Hepatocyte (in vitro differentiated cells): ENCODE measurements at regions not wholly inside any gene's neighbourhood (a gene's known extent, or its start where the extent isn't known, plus 50 kb on each side); places are given as distances from the start of the nearest gene placed in this dataset.

Experiments used
- DNase-seq: peaks from one replicate; pipeline ENCODE4 v3.0.0-alpha.2; 2016; ENCODE audit warnings: low spot score
- H2AFZ ChIP-seq: fragments of 200-600 bp; sonication (generic); 2 replicates; pipeline ENCODE4 v1.6.0; 2016; ENCODE audit warnings: antibody characterized with exemption, mild to moderate bottlenecking
- H3K27ac ChIP-seq: fragments of 200-600 bp; sonication (generic); 2 replicates; pipeline ENCODE4 v1.5.1; 2016; ENCODE audit warnings: mild to moderate bottlenecking
- H3K27me3 ChIP-seq: fragments of 200-600 bp; sonication (generic); 2 replicates; pipeline ENCODE4 v1.6.1; 2016
- H3K36me3 ChIP-seq: fragments of 200-600 bp; sonication (generic); replicated peaks from 2 replicates; pipeline ENCODE4 v1.5.1; 2016; ENCODE audit warnings: low read depth; ENCODE audit not compliant: insufficient read depth
- H3K4me1 ChIP-seq: fragments of 200-600 bp; sonication (generic); 2 replicates; pipeline ENCODE4 v1.5.1; 2016; ENCODE audit warnings: mild to moderate bottlenecking, moderate library complexity; ENCODE audit not compliant: insufficient read depth
- H3K4me2 ChIP-seq: fragments of 200-600 bp; sonication (generic); 2 replicates; pipeline ENCODE4 v1.6.0; 2016
- H3K4me3 ChIP-seq: fragments of 200-600 bp; sonication (generic); 2 replicates; pipeline ENCODE4 v1.5.1; 2016; ENCODE audit warnings: mild to moderate bottlenecking
- H3K79me2 ChIP-seq: fragments of 200-600 bp; sonication (generic); 2 replicates; pipeline ENCODE4 v1.6.0; 2017; ENCODE audit warnings: mild to moderate bottlenecking
- H3K9me2 ChIP-seq: fragments of 200-600 bp; sonication (generic); replicated peaks from 2 replicates; pipeline ENCODE4 v1.6.0; 2017; ENCODE audit warnings: mild to moderate bottlenecking; ENCODE audit not compliant: insufficient read depth
- H3K9me3 ChIP-seq: fragments of 200-600 bp; sonication (generic); 2 replicates; pipeline ENCODE4 v1.5.1; 2016; ENCODE audit warnings: low read depth, mild to moderate bottlenecking
- H4K20me1 ChIP-seq: fragments of 200-600 bp; sonication (generic); 2 replicates; pipeline ENCODE4 v1.6.0; 2016; ENCODE audit warnings: mild to moderate bottlenecking; ENCODE audit not compliant: insufficient read depth, poor library complexity, severe bottlenecking
- EZH2 ChIP-seq: fragments of 200-600 bp; sonication (generic); IDR thresholded peaks from 2 replicates; pipeline ENCODE4 v1.6.1; 2016; ENCODE audit warnings: antibody characterized with exemption, mild to moderate bottlenecking, borderline replicate concordance
- EZH2phosphoT487 ChIP-seq: fragments of 200-600 bp; sonication (generic); IDR thresholded peaks from one replicate; pipeline ENCODE4 v1.6.1; 2018; ENCODE audit warnings: antibody characterized with exemption, mild to moderate bottlenecking, low read depth, moderate library complexity; ENCODE audit not compliant: unreplicated experiment, severe bottlenecking
- WGBS: methylation state at CpG from one replicate; pipeline ENCODE4 v1.1.6; 2016; ENCODE audit warnings: low lambda C conversion rate; ENCODE audit errors: missing lambda C conversion rate; 5-methylcytosine and 5-hydroxymethylcytosine counted together
- TF ChIP-seq, protein P1 (sequence below): fragments of 200-600 bp; sonication (generic); IDR thresholded peaks from 2 replicates; pipeline ENCODE4 v1.5.1; 2016; ENCODE audit warnings: antibody characterized with exemption, mild to moderate bottlenecking; ENCODE audit not compliant: poor library complexity

DNA sequence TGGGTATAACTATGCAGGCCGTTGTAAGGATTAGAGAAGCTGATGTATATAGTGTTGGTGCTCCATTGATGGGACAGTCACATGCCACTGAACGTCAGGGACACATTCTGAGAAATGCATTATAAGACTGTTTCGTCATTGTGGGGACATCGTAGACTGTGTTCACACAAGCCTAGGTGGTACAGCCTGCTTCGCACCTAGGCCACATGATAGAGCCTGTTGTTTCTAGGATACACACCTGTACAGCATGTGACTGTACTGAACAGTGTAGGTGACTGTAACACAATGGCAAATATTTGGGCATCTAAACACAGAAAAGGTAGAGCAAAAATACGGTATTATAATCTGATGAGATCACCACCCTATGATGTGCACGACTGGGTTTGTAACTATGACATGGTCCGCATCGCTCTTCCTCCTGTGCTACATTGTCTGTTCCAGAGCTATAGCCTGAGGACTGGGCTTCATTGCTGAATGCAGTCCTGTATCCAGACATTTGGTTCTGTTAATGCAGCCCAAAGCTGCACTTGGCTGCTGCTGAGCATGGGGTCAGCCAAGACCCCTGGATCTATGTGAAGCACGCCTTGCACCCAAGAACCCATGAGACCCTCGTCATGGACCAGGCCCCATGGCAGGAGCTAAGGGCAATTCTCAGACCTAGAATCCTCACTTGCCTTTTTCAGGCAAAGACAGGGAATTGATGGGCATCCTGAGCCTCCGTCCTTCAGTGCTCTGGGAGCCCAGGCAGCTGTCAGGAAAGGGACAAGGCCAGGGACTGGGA is 51.1 kb upstream of the THY1 start:
- Histone ChIP-seq H3K9me2 (no peaks in the 10 kb centered on the region), H3K27ac (no peak overlapping the region), H3K9me3 (no peaks in the 10 kb centered on the region), H3K4me1 (peaks cover 2% of the 10 kb centered on the region), H3K4me3 (no peak overlapping the region), H3K79me2 (no peaks in the 10 kb centered on the region), H3K4me2 (no peak overlapping the region), H3K27me3 (no peaks in the 10 kb centered on the region), H3K36me3 (no peaks in the 10 kb centered on the region), H4K20me1 (no peaks in the 10 kb centered on the region), H2AFZ (no peak overlapping the region)
- WGBS: 92% methylated on average over 12 of the region's 12 CpGs
- no peak for DNase-seq
- TF ChIP-seq, protein P1, sequence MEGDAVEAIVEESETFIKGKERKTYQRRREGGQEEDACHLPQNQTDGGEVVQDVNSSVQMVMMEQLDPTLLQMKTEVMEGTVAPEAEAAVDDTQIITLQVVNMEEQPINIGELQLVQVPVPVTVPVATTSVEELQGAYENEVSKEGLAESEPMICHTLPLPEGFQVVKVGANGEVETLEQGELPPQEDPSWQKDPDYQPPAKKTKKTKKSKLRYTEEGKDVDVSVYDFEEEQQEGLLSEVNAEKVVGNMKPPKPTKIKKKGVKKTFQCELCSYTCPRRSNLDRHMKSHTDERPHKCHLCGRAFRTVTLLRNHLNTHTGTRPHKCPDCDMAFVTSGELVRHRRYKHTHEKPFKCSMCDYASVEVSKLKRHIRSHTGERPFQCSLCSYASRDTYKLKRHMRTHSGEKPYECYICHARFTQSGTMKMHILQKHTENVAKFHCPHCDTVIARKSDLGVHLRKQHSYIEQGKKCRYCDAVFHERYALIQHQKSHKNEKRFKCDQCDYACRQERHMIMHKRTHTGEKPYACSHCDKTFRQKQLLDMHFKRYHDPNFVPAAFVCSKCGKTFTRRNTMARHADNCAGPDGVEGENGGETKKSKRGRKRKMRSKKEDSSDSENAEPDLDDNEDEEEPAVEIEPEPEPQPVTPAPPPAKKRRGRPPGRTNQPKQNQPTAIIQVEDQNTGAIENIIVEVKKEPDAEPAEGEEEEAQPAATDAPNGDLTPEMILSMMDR: no peak
- TF ChIP-seq EZH2phosphoT487 (no peak), EZH2 (no peak)

DNA sequence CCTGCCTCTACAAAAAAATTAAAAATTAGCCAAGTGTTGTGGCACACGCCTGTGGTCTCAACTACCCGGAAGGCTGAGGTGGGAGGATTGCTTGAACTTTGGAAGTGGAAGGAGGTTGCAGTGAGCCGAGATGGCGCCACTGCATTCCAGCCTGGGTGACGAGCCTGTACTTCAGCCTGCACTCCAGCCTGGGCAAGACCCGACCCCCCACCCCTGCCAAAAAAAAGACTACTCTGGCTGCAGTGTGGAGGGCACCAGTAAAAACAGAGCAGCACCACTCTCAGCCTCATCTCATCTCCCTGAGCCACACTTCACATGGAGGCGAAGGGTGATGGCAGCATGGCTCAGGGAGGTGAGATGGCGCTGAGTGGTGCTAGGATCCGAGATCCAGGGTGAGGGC is 50.3 kb upstream of the THY1 start:
- H3K9me2 ChIP-seq: no peaks in the 10 kb centered on the region
- WGBS: 88% methylated on average over 9 of the region's 9 CpGs
- H3K4me2 ChIP-seq: no peak overlapping the region
- H3K79me2 ChIP-seq: no peaks in the 10 kb centered on the region
- no peak overlapping the region for H2AFZ ChIP-seq
- H3K36me3 ChIP-seq: no peaks in the 10 kb centered on the region
- no peaks in the 10 kb centered on the region for H3K27me3 ChIP-seq
- no peaks in the 10 kb centered on the region for H3K9me3 ChIP-seq
- no peaks in the 10 kb centered on the region for H4K20me1 ChIP-seq
- no peak overlapping the region for H3K4me3 ChIP-seq
- no peak overlapping the region for H3K27ac ChIP-seq
- no peak for DNase-seq
- TF ChIP-seq EZH2phosphoT487 (no peak), EZH2 (no peak)
- TF ChIP-seq, protein P1: no peak
- peaks cover 2% of the 10 kb centered on the region for H3K4me1 ChIP-seq

DNA sequence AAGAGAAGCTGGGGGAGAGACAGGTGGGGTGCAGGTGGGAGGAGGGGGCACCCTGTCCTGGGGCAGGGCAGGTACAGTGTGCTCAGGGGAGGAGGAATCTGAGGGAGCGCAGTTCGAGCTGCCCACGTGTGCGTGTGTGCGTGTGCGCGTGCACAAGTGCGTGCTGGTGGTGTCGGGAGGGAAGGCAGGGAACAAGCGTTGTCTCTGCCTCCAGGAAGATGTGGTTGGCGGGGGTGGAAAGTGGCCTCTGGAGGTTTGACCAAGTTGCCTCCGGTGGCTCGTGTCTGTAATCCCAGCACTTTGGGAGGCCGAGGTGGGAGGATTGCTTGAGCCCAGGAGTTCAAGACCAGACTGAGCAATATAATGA is 49.9 kb upstream of the THY1 start:
- peaks cover 2% of the 10 kb centered on the region for H3K4me1 ChIP-seq
- DNase-seq: no peak
- H3K79me2 ChIP-seq: no peaks in the 10 kb centered on the region
- no peaks in the 10 kb centered on the region for H3K9me3 ChIP-seq
- WGBS: 90% methylated on average over 13 of the region's 14 CpGs
- no peak overlapping the region for H3K27ac ChIP-seq
- no peak overlapping the region for H3K4me3 ChIP-seq
- no peaks in the 10 kb centered on the region for H3K36me3 ChIP-seq
- TF ChIP-seq EZH2phosphoT487: no peak
- TF ChIP-seq EZH2: no peak
- TF ChIP-seq, protein P1: no peak
- no peaks in the 10 kb centered on the region for H3K9me2 ChIP-seq
- no peaks in the 10 kb centered on the region for H3K27me3 ChIP-seq
- no peak overlapping the region for H3K4me2 ChIP-seq
- no peak overlapping the region for H2AFZ ChIP-seq
- no peaks in the 10 kb centered on the region for H4K20me1 ChIP-seq
